ENCODE measurements at regions not wholly inside any gene's neighbourhood (a gene's known extent, or its start where the extent isn't known, plus 50 kb on each side); places are given as distances from the start of the nearest gene placed in this dataset.

DNA sequence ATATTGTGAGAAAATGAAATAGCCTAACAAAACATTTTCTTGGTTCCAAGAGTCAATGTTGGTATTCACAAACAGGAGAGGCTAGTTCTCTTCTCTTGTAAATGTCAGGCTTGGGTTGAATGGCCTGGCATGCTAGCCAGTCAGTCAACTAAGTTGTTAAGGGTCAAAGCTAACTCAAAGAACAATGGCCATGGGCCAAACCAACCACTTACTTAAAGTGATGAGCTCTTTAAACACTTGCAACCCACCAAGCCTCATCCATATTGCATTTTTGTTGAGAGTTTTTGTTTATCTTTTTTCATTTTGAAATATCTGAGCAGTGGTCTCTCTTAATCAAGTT, 394.5 kb downstream of the RAB28 start:
- no peak overlapping the region for H3K14ac ChIP-seq (replicated peaks; ENCODE audit: low read depth, low read length)
- DNase-seq (no peak), ATAC-seq (ENCODE audit: low read depth) (no peak)
- no peak overlapping the region for H2BK15ac ChIP-seq (ENCODE audit: low read depth, low read length)
- H3K79me1 ChIP-seq (ENCODE audit: low read depth in 1 of 2, low read length in 2 of 2), result no peaks in the 10 kb centered on the region
- H4K91ac ChIP-seq (ENCODE audit: insufficient read depth, low read depth, low read length), result no peak overlapping the region
- H4K8ac ChIP-seq (ENCODE audit: low read depth in 2 of 2, low read length in 2 of 2), result no peak overlapping the region
- no peaks in the 10 kb centered on the region for H3K9me1 ChIP-seq (ENCODE audit: insufficient read depth, low read length)
- no peaks in the 10 kb centered on the region for H3K27me3 ChIP-seq (ENCODE audit: control insufficient read depth, insufficient read depth, low read length)
- no peak overlapping the region for H3K4me3 ChIP-seq (ENCODE audit: insufficient read depth, low read depth, low read length)
- POLR2A ChIA-PET (ENCODE audit: unreplicated experiment), result no interaction called here
- CTCF ChIA-PET, result no interaction called here
- no peak overlapping the region for H2BK20ac ChIP-seq (ENCODE audit: low read depth, low read length)
- no peak overlapping the region for H3K23ac ChIP-seq (ENCODE audit: low read depth, low read length)
- H3K4me1 ChIP-seq (ENCODE audit: control insufficient read depth, insufficient read depth, low read length), result no peaks in the 10 kb centered on the region
- peaks cover 18% of the 10 kb centered on the region for H3K9me3 ChIP-seq (ENCODE audit: control insufficient read depth, insufficient read depth, low read length)
- in situ Hi-C loops (cut with MboI; ENCODE audit: low sequenced_read_pairs), result no loop called here
- H2AK9ac ChIP-seq (replicated peaks; ENCODE audit: low read depth, low read length, poor library complexity), result no peak overlapping the region
- H3K4ac ChIP-seq (ENCODE audit: low read depth, low read length), result no peak overlapping the region
- H3K27ac ChIP-seq (ENCODE audit: insufficient read depth, low read length), result no peak overlapping the region
- H3K56ac ChIP-seq (ENCODE audit: extremely low read depth, insufficient read depth, low read length), result no peak overlapping the region
- no peak overlapping the region for H2AFZ ChIP-seq (replicated peaks; ENCODE audit: low read length, poor library complexity)
- no peak overlapping the region for H2BK5ac ChIP-seq (ENCODE audit: low read depth, low read length, poor library complexity, severe bottlenecking)
- BruUV-seq (replicated peaks), result no TSS peak
- no peak overlapping the region for H3K9ac ChIP-seq (ENCODE audit: low read depth, low read length)
- H2AK5ac ChIP-seq (ENCODE audit: low read depth, low read length), result no peak overlapping the region
- TF ChIP-seq MAZ (IDR thresholded peaks at IDR 0.05; ENCODE audit: borderline replicate concordance, low read depth, low read length) (no peak), CHD1 (IDR thresholded peaks at IDR 0.05; ENCODE audit: low read depth, low read length) (no peak), ELK1 (IDR thresholded peaks at IDR 0.05; ENCODE audit: borderline replicate concordance, low read depth, low read length) (no peak), RCOR1 (IDR thresholded peaks at IDR 0.05; ENCODE audit: insufficient replicate concordance, low read length) (no peak), MAFK (IDR thresholded peaks at IDR 0.05; ENCODE audit: low read depth, low read length) (no peak), CTCF (conservative IDR thresholded peaks at IDR 0.05; ENCODE audit: low read depth, low read length) (no peak), FOS (IDR thresholded peaks at IDR 0.05; ENCODE audit: low read depth, low read length) (no peak), RAD21 (IDR thresholded peaks at IDR 0.05; ENCODE audit: low read length) (no peak), BHLHE40 (IDR thresholded peaks at IDR 0.05; ENCODE audit: low read depth, low read length) (no peak), MXI1 (IDR thresholded peaks at IDR 0.05; ENCODE audit: borderline replicate concordance, low read depth, low read length) (no peak), SMC3 (IDR thresholded peaks at IDR 0.05; ENCODE audit: low read depth, low read length) (no peak), POLR2A (IDR thresholded peaks at IDR 0.05; ENCODE audit: low read depth, low read length) (no peak), NFE2L2 (IDR thresholded peaks at IDR 0.05; ENCODE audit: low read depth, low read length) (no peak), CEBPB (IDR thresholded peaks at IDR 0.05; ENCODE audit: low read depth, low read length) (no peak), RFX5 (IDR thresholded peaks at IDR 0.05; ENCODE audit: low read depth, low read length) (no peak)
- TF ChIP-seq, protein P1, sequence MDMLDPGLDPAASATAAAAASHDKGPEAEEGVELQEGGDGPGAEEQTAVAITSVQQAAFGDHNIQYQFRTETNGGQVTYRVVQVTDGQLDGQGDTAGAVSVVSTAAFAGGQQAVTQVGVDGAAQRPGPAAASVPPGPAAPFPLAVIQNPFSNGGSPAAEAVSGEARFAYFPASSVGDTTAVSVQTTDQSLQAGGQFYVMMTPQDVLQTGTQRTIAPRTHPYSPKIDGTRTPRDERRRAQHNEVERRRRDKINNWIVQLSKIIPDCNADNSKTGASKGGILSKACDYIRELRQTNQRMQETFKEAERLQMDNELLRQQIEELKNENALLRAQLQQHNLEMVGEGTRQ (IDR thresholded peaks at IDR 0.05; ENCODE audit: low read depth, low read length), result no peak
- dilution Hi-C loops (cut with HindIII; ENCODE audit: low sequenced_read_pairs, unreplicated experiment), result no loop called here
- no peak overlapping the region for H2BK120ac ChIP-seq (ENCODE audit: low read depth, low read length)
- H4K20me1 ChIP-seq (ENCODE audit: insufficient read depth, low read length), result no peaks in the 10 kb centered on the region
- H3K36me3 ChIP-seq (ENCODE audit: control insufficient read depth, insufficient read depth, low read length), result no peaks in the 10 kb centered on the region
- no peak overlapping the region for H3K18ac ChIP-seq (ENCODE audit: low read depth, low read length)
- H4K5ac ChIP-seq (ENCODE audit: low read depth, low read length), result no peak overlapping the region
- intact Hi-C loops (cut with micrococcal nuclease), result no loop called here
- H3K4me2 ChIP-seq (ENCODE audit: low read depth, low read length), result no peak overlapping the region
